HFF-Myc (cell line): ENCODE measurements at regions not wholly inside any gene's neighbourhood (a gene's known extent, or its start where the extent isn't known, plus 50 kb on each side); places are given as distances from the start of the nearest gene placed in this dataset.

Experiments used
- DNase-seq: peaks from one replicate; pipeline ENCODE4 v3.0.0-alpha.2; 2011; ENCODE audit warnings: low read depth; ENCODE audit errors: extremely low read depth
- H3K4me3 ChIP-seq: replicated peaks from 2 replicates; pipeline ENCODE4 v1.5.1; 2011; ENCODE audit warnings: low read depth, mild to moderate bottlenecking, control low read depth, low read length
- TF ChIP-seq, protein P1 (sequence below): IDR thresholded peaks from 2 replicates; pipeline ENCODE4 v1.5.1; 2012; ENCODE audit warnings: mild to moderate bottlenecking, low read depth, low read length, control low read depth; ENCODE audit errors: missing control alignments

DNA sequence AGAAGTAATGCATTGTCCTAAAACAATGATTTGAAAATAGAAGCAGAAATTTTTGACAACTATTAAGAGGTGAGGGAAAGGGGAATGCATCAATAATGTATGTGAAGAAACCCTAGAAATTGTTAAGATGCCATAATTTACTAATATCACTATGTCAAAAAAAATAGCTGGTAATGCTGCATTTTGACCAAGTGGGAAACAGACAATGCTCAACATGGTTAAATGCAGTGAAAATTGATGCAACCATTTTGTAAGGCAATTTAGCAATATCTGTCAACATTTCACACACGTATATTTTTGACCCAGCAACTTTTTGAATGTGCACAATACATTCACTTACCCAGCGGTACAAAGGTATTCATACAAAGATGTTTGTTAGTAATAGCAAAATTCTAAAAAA is 381.6 kb downstream of the CDH11 start:
- TF ChIP-seq, protein P1, sequence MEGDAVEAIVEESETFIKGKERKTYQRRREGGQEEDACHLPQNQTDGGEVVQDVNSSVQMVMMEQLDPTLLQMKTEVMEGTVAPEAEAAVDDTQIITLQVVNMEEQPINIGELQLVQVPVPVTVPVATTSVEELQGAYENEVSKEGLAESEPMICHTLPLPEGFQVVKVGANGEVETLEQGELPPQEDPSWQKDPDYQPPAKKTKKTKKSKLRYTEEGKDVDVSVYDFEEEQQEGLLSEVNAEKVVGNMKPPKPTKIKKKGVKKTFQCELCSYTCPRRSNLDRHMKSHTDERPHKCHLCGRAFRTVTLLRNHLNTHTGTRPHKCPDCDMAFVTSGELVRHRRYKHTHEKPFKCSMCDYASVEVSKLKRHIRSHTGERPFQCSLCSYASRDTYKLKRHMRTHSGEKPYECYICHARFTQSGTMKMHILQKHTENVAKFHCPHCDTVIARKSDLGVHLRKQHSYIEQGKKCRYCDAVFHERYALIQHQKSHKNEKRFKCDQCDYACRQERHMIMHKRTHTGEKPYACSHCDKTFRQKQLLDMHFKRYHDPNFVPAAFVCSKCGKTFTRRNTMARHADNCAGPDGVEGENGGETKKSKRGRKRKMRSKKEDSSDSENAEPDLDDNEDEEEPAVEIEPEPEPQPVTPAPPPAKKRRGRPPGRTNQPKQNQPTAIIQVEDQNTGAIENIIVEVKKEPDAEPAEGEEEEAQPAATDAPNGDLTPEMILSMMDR = no peak
- DNase-seq = no peak
- no peak overlapping the region for H3K4me3 ChIP-seq

GRCh38 chr16:64738321-64738960 is 383.4 kb downstream of the CDH11 start:
- TF ChIP-seq, protein P1 = no peak
- no peak for DNase-seq
- no peak overlapping the region for H3K4me3 ChIP-seq

- no peak overlapping the region for H3K4me3 ChIP-seq
- TF ChIP-seq, protein P1 = no peak
- no peak for DNase-seq
Measured at GRCh38 chr16:64736857-64737256, 385.0 kb downstream of the CDH11 start.

- DNase-seq = no peak
- TF ChIP-seq, protein P1 = no peak
- H3K4me3 ChIP-seq = no peak overlapping the region
Measured at GRCh38 chr16:64731891-64732290, 390.0 kb downstream of the CDH11 start.

- TF ChIP-seq, protein P1 = no peak
- H3K4me3 ChIP-seq = no peak overlapping the region
- DNase-seq = no peak
Measured at GRCh38 chr16:64730261-64730660, 391.6 kb downstream of the CDH11 start.

GRCh38 chr16:64724339-64724738 is 397.5 kb downstream of the CDH11 start:
- no peak for DNase-seq
- TF ChIP-seq, protein P1 = no peak
- no peak overlapping the region for H3K4me3 ChIP-seq

DNA sequence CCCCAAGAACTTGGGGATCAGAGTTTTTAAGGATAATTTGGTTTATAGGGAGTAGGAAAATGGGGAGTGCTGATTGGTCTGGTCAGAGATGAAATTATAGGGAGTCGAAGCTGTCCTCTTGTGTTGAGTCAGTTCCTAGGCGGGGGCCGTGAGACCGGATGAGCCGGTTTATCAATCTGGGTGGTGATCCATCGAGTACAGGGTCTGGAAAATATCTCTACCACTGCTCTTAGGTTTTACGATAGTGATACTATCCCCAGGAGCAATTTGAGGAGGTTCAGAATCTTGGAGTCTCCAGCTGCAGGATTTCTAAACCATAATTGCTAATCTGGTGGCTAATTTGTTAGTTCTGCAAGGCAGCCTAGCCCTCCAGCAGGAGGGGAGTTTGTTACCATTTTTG is 403.4 kb downstream of the CDH11 start:
- no peak for DNase-seq
- H3K4me3 ChIP-seq = no peak overlapping the region
- TF ChIP-seq, protein P1 = no peak
